HepG2 (cell line): ENCODE measurements at regions not wholly inside any gene's neighbourhood (a gene's known extent, or its start where the extent isn't known, plus 50 kb on each side); places are given as distances from the start of the nearest gene placed in this dataset.

Experiments used
- ATAC-seq: fragments of 200-7000 bp; cut with Tn5 transposase; 3 replicates; pipeline ENCODE4 v1.9.1; 2020; ENCODE audit warnings: mild to moderate bottlenecking, moderate library complexity
- BruUV-seq: library from RNA; stranded (reverse); fragments of 400-500 nt; replicated peaks from 2 replicates; lab custom pipeline; 2021; lab: Mats Ljungman, UMichigan
- CTCF ChIA-PET: fragments of 300-600 bp; formaldehyde crosslinking; extraction: SDS; loops from one replicate; lab custom pipeline; 2021; ENCODE audit warnings: low total read pairs, inconsistent platforms, low intra/inter-chr PET ratio; lab: Yijun Ruan, JAX
- POLR2A ChIA-PET: fragments of 350-600 bp; sonication (Branson Sonifier 250); formaldehyde crosslinking; loops from one replicate; lab custom pipeline; 2020; ENCODE audit warnings: antibody characterized with exemption, inconsistent platforms; lab: Yijun Ruan, JAX
- DNase-seq: peaks from one replicate; pipeline ENCODE4 v3.0.0-alpha.2; 2015; ENCODE audit warnings: low spot score
- FAIRE-seq: peaks from 3 replicates; lab custom pipeline; 2011; peaks lifted over from hg19 to GRCh38; lab: Jason Lieb, UNC
- H2AFZ ChIP-seq: one replicate; pipeline ENCODE4 v1.6.1; 2011; ENCODE audit warnings: low read length, inconsistent platforms
- H3K27ac ChIP-seq: fragments of 300-600 bp; 3 replicates; pipeline ENCODE4 v1.8.0; 2011; ENCODE audit warnings: mixed run types, mild to moderate bottlenecking, mixed read lengths, low read length, inconsistent platforms; ENCODE audit not compliant: insufficient read depth; ENCODE audit errors: extremely low read length
- H3K27me3 ChIP-seq, 2 experiments: fragments of 200-600 bp in 1 of 2; 2 replicates in 1 of 2; 3 replicates in 1 of 2; pipeline versions ENCODE4 v1.6.0 to v1.8.0; 2011; ENCODE audit warnings: low read length in 2 of 2, mild to moderate bottlenecking in 2 of 2, moderate library complexity in 2 of 2, inconsistent platforms in 1 of 2; ENCODE audit not compliant: insufficient read depth in 2 of 2, control insufficient read depth in 1 of 2
- H3K36me3 ChIP-seq, 2 experiments: fragments of 200-600 bp in 1 of 2; replicated peaks in 1 of 2; 2 replicates in 1 of 2; 3 replicates in 1 of 2; pipeline versions ENCODE4 v1.5.1 to v1.8.0; 2011; ENCODE audit warnings: low read length in 2 of 2, inconsistent platforms in 1 of 2; ENCODE audit not compliant: insufficient read depth in 2 of 2, control insufficient read depth in 1 of 2
- H3K4me1 ChIP-seq: 2 replicates; pipeline ENCODE4 v1.5.1; 2012; ENCODE audit warnings: low read length, inconsistent platforms; ENCODE audit not compliant: insufficient read depth
- H3K4me2 ChIP-seq: 2 replicates; pipeline ENCODE4 v1.6.0; 2011; ENCODE audit warnings: low read depth, low read length, inconsistent platforms
- H3K4me3 ChIP-seq, 3 experiments: fragments of 200-600 bp in 1 of 3; sonication (generic), shearing (Covaris generic) in 1 of 3; replicated peaks in 1 of 3; 2 replicates each; pipeline ENCODE4 v1.5.1; 2011 to 2016; ENCODE audit warnings: low read length in 3 of 3, inconsistent platforms in 2 of 3, low read depth in 2 of 3, mild to moderate bottlenecking in 2 of 3, control low read depth in 1 of 3, mixed read lengths in 1 of 3; ENCODE audit not compliant: insufficient read depth in 1 of 3
- H3K79me2 ChIP-seq: one replicate; pipeline ENCODE4 v1.6.1; 2011; ENCODE audit warnings: low read length, inconsistent platforms; ENCODE audit not compliant: insufficient read depth
- H3K9ac ChIP-seq: 2 replicates; pipeline ENCODE4 v1.6.0; 2011; ENCODE audit warnings: mild to moderate bottlenecking, low read depth, low read length, inconsistent platforms; ENCODE audit not compliant: insufficient read depth
- H3K9me3 ChIP-seq: 2 replicates; pipeline ENCODE4 v1.5.1; 2012; ENCODE audit warnings: mild to moderate bottlenecking, low read length
- H4K20me1 ChIP-seq: 2 replicates; pipeline ENCODE4 v1.6.0; 2011; ENCODE audit warnings: inconsistent platforms, mild to moderate bottlenecking, low read length, moderate library complexity; ENCODE audit not compliant: insufficient read depth
- MED13 ChIP-seq: sonication (generic); formaldehyde crosslinking; IDR thresholded peaks from 2 replicates; pipeline ENCODE4 v1.5.0; 2020; ENCODE audit warnings: missing genetic modification reagents
- ZBTB1 ChIP-seq: sonication (generic); formaldehyde crosslinking; IDR thresholded peaks from 2 replicates; pipeline ENCODE4 v1.4.0; 2020; ENCODE audit warnings: missing genetic modification reagents, borderline replicate concordance
- ZBTB33 ChIP-seq: sonication (generic); formaldehyde crosslinking; IDR thresholded peaks from 2 replicates; pipeline ENCODE4 v1.4.0; 2020; ENCODE audit warnings: missing genetic modification reagents
- ZBTB39 ChIP-seq: sonication (generic); formaldehyde crosslinking; IDR thresholded peaks from 2 replicates; pipeline ENCODE4 v1.5.0; 2020; ENCODE audit warnings: missing genetic modification reagents
- ZMYM4 ChIP-seq: sonication (generic); formaldehyde crosslinking; IDR thresholded peaks from 2 replicates; pipeline ENCODE4 v1.8.1; 2023; ENCODE audit warnings: mild to moderate bottlenecking, missing genetic modification reagents
- WGBS: methylation state at CpG from one replicate; pipeline ENCODE4 v1.1.6; 2017; ENCODE audit warnings: low lambda C conversion rate; 5-methylcytosine and 5-hydroxymethylcytosine counted together
- in situ Hi-C: cut with HindIII; loops from 2 replicates; pipeline ENCODE4 v1.10.0; 2017; ENCODE audit warnings: low pct_unique_long_range_greater_than_20kb; ENCODE audit not compliant: extremely low pct_ligation_motif_present
- intact Hi-C: fragments of 100-400 bp; cut with micrococcal nuclease; formaldehyde crosslinking; loops from one replicate; pipeline ENCODE4 v1.10.0; 2022; ENCODE audit not compliant: unreplicated experiment

- TF ChIP-seq ZBTB39 (CRISPR knock-in tag) (no peak), ZBTB1 (CRISPR knock-in tag) (no peak), MED13 (CRISPR knock-in tag) (no peak), ZBTB33 (CRISPR knock-in tag) (no peak), ZMYM4 (CRISPR knock-in tag) (no peak)
- TF ChIP-seq, all 625 proteins: peak for 0
- no peaks in the 10 kb centered on the region for H3K79me2 ChIP-seq
- no peak overlapping the region for H3K4me3 ChIP-seq
- no peak overlapping the region for H3K4me2 ChIP-seq
- ATAC-seq (no peak), FAIRE-seq (no peak), DNase-seq (no peak)
- H3K27me3 ChIP-seq = no peaks in the 10 kb centered on the region
- BruUV-seq = no TSS peak
- H3K4me1 ChIP-seq = no peaks in the 10 kb centered on the region
- no peak overlapping the region for H3K27ac ChIP-seq
- no peaks in the 10 kb centered on the region for H3K36me3 ChIP-seq
- POLR2A ChIA-PET = no interaction called here
- WGBS = 83% methylated on average over 2 of the region's 3 CpGs
- H3K9ac ChIP-seq = no peak overlapping the region
- intact Hi-C loops (no loop called here), in situ Hi-C loops (no loop called here)
- H4K20me1 ChIP-seq = no peaks in the 10 kb centered on the region
- no peaks in the 10 kb centered on the region for H3K9me3 ChIP-seq
- CTCF ChIA-PET = no interaction called here
- H2AFZ ChIP-seq = no peak overlapping the region
Measured at GRCh38 chrX:65127842-65128241, 151.6 kb upstream of the ZC4H2 start.
